NCI-H510A (cell line): ENCODE measurements at regions not wholly inside any gene's neighbourhood (a gene's known extent, or its start where the extent isn't known, plus 50 kb on each side); places are given as distances from the start of the nearest gene placed in this dataset.
"Not testable (repeated sequence)": the region's sequence is repeated elsewhere in the genome, so short reads cannot be mapped to it uniquely, and the experiment has no call there.

Source experiments
- DNase-seq: peaks from one replicate; lab custom pipeline; 2025; lab: John Stamatoyannopoulos, UW

GRCh38 chr7:131961054-131961680, 404.7 kb upstream of the PODXL start:
- no peak for DNase-seq

DNA sequence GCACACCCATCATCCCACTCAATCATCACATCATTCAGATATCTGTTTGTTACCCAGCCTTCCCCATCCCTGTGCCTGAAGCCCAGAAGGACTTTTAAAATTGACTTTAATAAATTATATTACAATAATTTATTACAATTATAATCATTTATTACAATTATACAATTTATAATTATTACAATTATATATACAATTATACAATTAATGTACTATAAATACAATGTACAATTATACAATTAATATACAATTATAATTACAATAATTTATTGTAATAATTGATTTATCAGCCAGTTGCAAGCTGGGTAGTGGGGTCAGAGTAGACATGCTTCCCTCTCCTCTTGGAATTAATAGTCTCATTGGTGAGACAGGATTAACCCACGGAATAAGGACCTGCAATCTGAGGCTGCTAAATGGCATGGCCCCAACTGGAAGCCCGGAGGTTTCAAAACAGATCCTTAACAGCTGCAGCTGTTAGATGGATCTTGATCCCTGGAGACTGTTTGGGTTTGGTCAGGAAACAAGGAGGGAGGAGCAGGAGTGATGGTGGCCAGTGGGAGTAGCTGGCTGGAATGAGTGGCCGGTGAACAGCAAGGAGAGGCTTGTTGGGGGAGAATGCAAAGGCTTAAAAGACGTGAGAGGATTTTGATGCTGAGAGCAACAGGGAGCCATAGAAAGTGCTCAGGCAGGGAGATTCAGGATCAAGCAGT, 402.8 kb upstream of the PODXL start:
- DNase-seq, result no peak

DNA sequence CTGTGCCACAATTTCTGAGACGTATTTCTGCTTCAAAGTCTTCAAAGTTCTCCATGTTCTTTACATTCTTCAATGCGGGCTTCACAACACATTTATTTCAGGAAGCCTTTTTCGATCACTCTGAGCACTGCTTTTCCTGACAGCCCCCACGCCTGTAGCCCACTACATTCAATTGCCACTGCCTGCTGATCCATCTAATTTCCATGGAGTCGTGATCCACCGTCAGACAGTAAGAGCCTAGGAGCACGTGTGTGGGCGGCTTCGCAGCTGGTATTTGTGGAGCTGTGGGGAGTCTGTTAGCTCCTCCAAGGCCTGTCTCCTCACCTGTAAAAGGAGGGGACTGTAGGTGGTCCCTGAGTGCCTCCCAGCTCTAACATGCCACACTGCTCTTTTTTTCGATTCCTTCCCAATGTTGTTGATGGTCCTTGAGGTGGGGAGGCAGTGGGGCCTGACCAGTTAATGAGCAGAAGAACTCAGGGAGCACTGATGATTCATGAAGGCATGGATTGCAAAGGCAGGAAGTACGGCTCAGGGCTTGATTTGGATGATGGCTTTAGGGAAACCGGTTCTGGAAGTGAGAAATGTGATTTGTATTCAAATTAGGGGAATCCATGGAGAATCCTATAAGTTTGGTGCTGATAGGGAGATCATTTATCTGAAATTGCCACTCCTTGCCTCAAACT, 401.1 kb upstream of the PODXL start:
- DNase-seq, result no peak

DNA sequence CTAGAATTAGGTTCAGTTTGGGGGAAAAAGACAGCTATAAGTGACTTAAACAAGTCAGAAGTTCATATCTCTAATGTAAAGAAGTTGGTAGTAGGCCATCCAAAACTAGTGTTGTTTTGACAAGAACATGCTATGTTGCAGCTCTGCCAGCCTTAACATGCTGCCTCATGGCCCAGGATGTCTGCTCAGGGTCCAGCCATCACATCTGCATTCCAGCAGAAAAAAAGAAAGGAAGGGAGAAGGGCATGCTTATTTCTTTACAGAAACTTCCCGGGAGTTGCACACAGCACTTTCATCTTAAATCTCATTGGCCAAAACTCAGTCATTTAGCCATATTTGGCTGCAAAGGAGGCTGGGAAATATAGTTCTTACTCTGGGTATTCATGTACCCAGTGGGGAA, 400.4 kb upstream of the PODXL start:
- DNase-seq, result no peak

DNA sequence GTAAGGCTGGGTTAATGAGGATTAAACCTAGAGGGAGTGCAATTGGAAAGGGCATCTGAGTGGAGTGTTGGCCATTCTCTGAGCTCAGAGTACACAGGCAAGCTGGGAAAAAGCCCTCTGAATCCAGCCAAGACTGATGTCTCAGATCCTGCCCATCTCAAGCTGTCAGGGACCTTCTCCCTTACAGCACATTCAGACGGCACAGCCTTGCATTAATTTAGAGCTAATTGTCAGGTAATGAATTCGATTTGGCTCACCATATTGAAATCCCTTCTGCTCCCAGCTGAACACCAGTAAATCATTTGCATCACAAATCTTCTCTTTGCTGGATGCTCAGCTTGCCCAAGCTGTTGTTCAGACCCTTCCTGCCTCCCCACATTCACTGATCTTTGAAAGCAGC, 399.3 kb upstream of the PODXL start:
- DNase-seq, result no peak

DNA sequence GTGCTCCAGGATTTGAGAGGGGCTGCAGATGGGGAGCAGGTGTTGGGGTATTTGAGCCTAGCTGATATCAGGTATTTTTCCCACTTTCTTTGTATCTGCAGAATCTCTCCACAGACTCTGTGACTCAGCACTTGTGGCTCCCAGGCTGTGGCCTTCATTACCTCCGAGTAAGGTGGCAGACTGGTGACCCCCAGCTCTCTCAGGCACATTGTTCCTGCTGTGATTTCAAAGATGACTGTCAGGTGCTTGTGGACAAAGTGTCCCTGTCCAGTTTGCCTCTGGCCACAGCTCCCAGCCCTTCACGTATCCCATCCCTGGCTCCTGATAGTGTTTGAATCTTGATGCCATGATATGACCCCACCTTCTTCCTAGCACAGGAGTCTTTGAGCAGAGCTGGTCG, 396.8 kb upstream of the PODXL start:
- no peak for DNase-seq

- no peak for DNase-seq
Observed at GRCh38 chr7:131952365-131952764, 395.9 kb upstream of the PODXL start.

- no peak for DNase-seq
Observed at GRCh38 chr7:131950758-131951157, 394.3 kb upstream of the PODXL start.

DNA sequence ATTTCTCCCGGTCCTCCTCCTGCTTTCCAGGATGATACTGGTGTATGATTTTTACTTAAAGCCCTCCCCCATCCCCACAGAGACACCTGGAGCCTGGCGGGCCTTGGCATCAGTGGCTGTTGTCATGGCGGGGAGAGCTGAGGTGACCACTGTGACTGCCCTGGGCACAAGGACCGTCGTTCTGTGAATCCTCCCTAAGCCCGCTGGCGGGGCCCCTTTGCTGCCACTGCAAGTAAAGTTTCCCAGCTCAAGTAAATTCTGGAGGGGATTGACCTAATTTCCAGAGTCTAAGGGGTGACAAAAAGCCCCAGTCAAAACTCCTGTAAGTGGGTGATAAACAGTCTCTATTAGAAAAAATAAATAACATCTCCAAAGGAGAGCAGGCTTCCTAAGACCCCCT, 393.2 kb upstream of the PODXL start:
- DNase-seq, result no peak

DNA sequence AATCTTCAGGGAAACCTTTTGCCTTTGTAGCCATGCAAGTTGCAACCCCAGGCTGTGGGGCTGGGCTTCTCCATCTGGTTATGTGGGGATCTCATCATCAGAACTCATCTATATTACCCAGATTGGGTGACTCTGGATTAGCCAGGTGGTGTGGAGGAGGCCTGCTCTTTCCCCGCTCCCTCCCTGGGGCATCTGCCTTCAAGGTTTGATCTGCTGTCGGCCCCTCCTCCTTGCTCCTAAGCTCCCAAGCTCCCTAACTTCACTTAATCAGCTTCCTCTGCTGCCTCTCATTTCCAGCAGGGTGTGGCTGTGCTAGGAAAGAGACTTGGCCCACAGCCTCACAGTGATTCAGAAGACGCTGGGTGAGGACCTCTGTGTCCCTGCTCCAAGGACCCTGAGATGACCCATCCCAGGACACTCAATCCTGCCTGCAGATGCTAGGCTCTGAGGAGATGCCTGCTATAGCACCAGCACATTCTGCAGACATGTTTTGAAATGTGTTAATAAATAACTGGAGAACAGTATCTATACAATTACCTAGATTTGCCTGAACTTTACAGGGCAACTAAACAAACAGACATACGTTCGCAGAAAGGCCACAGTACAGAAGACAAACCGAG, 392.1 kb upstream of the PODXL start:
- DNase-seq, result no peak

- DNase-seq, result no peak
Observed at GRCh38 chr7:131947661-131948060, 391.2 kb upstream of the PODXL start.

- DNase-seq, result no peak
Observed at GRCh38 chr7:131945957-131946544, 389.6 kb upstream of the PODXL start.

DNA sequence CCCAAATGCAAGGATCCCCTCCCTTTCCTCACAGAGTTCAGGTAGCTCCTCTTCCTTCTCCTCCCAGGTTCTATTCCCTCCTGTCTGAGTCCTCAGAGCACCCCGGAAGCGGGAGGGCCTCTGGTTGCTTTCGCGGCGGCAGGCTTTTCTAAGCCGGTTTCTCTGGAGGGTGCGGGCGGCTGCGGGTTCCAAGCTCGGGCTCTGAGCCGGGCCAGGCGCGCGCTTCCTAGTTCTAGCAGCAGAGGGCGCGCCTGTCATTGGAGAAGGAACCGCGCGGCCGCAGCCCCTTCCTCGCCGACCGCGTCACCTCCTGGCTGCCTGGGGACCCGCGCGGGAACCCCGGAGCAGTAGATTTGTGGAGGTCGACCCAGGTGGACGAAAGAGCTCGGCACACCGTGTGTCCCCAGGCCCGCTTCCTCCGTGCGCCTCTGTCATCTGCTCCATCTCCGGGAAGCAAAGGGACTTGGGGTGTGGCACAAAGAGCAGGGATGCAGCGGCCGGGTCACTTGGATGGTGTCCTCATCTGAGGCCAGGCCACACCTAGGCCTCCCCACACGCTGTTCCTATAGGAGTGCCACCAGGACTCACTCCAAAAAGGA, 389.0 kb upstream of the PODXL start:
- DNase-seq, result peak; percentile 10

- DNase-seq, result no peak
Observed at GRCh38 chr7:131944556-131945069, 388.2 kb upstream of the PODXL start.

DNA sequence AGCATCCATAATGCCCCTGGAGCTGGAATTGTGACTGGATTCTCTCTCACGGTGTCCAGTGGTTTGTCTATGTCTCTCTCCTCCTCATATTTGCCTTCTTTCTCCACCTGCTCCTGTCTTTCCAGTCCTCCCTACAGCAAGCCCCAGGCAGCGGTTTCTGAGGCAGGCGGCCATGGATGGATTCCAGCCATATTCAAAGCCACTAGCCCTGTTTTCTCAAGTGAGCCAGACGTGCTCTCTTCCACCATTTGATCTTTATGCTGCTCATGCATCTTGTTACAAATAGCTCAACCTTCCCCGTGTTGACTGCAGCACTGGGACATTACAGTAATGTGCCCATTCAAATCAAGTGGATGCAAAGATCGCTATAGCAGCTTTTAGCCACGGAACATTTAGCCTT, 387.2 kb upstream of the PODXL start:
- DNase-seq, result no peak

DNA sequence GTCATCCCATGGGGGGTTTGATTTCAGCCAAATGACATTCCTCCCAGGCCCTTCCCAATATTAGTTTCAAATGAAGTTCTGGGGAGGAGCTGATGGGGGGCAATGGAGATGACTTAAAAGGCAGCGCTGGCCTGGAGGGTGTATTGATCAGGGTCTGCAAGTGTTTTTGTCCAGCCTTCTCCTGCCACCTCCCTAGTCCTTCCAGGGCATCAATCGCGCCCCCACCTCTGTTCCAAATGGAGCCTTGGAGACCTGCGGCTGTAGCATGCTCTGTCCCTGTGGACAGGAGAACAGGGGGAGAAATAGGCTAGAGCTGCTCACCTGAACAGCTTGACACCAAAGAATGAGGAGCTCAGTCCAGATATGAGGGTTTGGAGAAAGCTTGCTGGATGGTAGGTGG, 386.8 kb upstream of the PODXL start:
- no peak for DNase-seq

GRCh38 chr7:131942287-131943150, 386.1 kb upstream of the PODXL start:
- DNase-seq, result no peak

DNA sequence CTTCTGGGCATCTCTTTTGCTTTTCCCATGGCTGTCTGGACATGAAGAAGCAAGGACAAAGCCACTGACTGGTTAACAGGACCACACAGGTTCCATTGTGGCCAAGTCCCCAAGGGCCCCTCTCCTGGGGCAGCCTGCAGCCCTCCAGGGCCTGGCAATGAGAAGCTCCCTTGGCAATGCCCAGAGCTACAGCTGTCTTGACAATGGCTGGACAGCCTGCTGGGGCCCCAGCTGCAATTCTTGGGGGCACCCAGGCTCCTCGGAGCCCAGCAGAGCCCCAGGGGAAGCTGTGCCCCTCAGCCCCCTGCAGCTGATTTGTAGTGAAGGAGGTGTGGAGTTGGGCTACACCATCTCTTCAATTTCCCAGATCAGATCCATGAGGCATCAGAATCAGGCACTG, 384.9 kb upstream of the PODXL start:
- no peak for DNase-seq

GRCh38 chr7:131940621-131941165, 384.3 kb upstream of the PODXL start:
- no peak for DNase-seq

DNA sequence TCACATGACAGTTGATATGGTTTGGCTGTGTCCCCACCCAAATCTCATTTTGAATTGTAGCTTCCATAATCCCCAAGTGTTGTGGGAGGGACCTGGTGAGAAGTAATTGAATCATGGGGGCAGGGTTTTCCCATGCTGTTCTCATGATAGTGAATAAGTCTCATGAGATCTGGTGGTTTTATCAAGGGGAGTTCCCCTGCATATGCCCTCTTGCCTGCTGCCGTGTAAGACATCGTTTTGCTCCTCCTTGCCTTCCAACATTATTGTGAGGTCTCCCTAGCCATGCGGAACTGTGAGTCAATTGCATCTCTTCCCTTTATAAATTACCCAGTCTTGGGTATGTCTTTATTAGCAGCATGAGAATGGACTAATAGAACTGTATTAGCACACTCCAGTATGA, 382.4 kb upstream of the PODXL start:
- DNase-seq, result not testable (repeated sequence)

DNA sequence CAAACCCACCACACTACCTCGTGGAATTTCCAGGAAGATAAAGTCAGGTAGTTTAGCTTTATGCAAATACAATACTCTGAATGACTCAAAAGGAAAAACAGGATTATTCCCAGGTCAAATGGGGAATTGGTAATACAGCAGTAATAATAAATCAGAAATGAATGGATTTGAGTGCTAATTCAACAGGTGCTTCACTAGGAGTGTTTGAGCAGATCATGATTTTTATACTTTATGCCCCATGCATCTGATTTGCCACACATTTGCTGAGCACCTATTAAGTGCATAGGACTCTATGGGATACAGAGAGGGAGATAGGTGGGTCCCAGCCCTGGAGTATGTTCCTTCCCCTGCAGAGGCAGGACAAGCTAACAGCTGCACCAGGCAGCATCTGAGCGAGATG, 381.4 kb upstream of the PODXL start:
- no peak for DNase-seq
